Hematopoietic multipotent progenitor cell treated with erythropoietin and hydrocortisone succinate and interleukin-3 and kit ligand, for 4 days (in vitro differentiated cells): ENCODE measurements at regions not wholly inside any gene's neighbourhood (a gene's known extent, or its start where the extent isn't known, plus 50 kb on each side); places are given as distances from the start of the nearest gene placed in this dataset.
"Not testable (repeated sequence)": the region's sequence is repeated elsewhere in the genome, so short reads cannot be mapped to it uniquely, and the experiment has no call there.

Source experiments
- DNase-seq: peaks from one replicate; pipeline ENCODE4 v3.0.0-alpha.2; 2015

DNA sequence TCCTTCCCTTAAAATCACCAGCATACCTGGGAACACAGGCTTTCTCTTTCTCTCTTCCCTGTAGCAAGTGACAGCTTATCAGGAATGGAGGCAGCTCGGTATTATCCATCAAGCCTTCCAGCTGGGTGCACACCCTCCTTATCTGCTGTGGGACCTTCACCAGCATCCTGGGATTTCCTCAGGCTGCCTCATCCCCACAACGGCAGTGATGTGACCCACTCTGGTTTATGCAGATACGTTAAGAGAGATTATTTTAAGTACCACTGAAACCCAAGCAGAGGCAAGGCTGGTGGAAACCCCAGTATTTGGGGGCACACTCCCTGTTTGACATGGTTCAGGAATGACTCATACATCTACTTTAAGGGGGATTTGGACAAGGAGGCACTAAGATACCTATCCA lies 192.1 kb downstream of the TM9SF2 start:
- DNase-seq: no peak

DNA sequence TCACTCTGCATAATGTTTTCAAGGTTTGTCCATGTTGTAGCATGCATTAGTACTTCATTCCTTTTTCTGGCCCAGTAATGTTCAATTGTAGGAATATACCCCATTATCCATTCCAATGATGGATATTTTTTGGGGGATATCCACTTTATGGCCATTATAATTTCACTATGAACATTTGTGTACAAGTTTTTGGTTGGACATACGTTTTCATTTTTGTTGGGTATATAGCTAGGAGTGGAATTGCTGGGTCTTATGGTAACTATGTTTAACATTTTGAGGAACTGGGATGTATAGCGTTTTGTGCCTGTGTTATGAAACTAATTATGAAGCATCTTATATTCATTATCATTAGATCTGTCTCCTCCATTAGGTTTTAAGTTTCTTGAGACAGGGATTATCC lies 191.6 kb downstream of the TM9SF2 start:
- no peak for DNase-seq

DNA sequence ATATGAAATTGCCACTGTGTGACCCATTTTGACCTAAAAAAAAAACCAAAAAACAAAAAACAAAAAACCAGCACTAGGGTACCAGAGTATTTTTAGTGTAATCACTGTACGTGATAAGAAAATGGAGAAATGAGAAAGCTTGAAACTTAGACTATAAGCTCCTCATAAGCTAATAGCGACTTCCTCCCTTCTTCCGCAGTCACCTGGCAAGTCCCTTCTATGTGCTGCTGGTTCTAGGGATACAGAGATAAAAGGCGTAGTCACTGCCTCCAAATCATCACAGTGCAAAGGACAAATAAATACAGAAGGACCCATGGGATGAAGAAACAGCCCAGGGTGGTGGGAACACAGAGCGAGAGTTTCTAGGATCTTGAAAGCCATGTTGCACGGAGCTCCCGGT lies 190.3 kb downstream of the TM9SF2 start:
- DNase-seq: no peak

DNA sequence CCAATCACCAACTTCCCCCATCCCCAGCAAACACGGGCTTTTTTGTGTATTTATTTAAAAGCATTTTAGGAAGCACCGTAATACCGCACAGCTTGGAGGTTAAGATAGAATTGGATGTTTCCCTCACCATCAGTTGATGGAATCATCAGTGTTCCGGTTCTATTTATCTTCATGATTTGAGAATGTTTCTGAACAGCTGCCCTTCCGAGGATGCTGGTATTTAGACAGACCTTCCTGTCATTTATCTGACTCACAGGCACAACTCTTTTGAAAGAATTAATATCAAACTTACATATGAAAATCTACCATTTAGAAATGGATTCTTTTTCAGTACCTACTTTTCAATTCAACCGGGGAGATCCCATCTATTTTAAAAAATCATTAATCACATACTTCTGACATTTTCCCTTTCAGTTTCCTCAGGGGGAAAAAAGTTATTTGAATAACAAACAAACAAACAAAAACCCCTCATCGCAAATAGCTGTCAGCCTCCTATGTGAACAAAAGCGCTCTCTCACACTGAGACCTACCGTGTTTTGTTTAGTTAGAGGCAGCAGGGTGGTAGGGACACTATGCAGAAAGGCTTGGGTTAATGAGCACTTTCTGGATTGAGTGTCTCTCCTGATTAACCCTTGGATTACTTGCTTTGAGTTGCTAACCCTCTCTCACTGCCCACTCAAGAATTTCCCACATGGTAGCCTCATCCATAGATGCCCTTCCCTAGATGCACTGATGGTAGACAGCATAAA lies 189.3 kb downstream of the TM9SF2 start:
- no peak for DNase-seq

DNA sequence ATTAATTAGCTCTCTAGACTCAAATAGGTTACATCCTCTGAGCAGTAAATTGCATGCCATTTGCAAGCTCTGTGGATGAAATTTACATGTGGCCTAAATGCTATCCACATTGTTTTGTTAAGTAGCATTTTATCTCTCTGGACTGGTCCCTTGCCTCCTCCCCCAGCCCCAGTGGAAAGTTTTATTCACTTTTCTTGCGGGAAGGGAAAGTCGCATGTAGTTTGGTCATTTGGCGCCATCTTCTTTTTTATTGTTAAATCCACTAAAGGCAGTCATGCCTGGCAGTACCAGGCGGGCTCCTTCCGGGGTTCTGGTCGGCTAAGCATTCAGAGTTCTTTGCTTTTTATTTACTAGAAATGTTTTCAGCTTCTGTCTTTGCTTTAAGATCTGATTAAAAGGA lies 188.7 kb downstream of the TM9SF2 start:
- no peak for DNase-seq

DNA sequence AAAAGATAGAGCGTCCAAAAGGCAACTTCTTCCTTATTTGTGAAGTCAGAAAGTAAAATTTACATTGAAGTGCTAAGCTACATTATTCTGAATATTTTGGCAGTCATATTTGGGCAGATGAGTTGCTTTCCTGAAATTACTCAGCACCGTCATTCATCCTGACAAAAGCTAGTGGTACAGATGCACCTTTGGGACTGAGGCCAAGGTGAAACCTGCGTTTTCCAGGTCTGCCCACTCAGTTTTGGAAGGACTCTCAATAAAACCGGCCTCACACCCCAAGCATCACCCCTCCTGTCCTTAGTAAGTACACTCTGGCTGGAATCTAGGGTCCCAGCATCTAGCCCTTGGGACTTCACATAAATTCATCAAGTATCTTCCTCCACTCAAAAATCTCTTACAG lies 187.5 kb downstream of the TM9SF2 start:
- no peak for DNase-seq

DNA sequence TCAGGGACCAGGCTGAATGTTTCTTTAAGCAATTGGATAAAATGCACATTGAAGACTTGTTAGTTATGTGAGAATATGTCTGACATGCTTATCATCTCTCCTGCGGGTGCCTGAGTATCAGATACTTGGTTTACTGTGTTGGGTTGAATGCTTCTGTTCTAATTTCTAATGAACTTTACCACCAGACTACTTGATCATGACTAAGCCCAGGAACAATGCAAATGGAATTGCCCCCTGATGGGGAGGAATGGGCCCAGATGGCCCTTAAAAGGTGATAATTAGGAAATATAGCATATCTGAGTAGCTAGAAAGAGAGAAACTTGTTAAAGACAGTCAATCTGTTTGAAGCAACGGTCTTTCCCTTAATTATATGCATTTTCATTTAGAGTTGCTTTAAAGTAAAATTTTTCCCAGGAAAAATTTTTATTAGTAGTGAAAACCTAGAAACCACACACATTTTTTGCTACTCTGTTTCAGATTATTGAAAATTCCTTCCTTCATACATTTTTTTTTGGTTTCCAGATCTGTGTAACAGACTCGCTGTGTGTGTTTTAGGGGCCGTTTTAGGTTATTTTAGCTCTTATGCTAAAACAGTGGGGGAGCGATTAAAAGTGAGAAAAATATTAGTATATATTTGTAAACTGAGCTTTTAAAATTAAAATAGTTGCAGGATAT lies 186.6 kb downstream of the TM9SF2 start:
- DNase-seq: no peak

DNA sequence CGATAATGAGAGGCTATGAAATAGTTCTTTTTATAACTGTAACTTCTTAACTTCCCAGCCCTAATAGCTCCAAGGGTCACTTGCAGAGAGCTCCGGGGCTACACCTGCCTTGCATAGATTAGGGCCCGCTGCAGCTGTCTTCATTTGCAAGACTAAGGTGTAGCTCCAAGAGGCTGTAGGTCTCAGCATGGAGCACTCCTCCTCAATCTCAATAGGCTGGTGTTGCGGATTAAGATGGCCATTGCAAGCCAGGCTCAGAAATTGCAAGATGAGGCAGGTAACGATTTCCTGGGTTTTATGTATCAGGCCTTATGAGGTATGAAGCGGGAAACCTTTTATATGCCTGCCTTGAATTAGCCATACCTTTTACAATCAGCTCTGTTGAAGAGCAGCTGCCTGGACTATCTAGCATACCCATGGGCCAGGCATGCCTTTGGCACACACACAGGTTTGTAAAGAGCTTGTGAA lies 185.7 kb downstream of the TM9SF2 start:
- no peak for DNase-seq

DNA sequence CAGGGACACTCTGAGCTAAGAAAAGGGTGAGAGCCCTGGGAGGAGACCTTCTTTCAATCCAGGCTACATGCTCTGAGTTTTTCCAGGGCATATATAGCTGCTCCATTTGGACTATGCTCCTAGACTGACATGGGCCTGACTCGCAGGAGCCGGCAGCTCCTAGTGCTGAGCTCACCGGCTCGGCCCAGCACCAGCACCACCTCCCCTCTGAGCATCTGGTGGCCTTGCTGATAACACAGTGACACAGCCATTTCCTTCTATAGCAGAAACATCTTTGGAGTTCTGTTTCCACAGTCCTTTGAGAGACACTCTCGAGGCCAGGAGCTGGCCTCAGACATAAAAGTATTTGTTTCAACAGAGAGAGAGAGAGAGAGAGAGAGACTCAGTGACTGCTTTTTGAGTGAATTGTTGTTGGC lies 184.9 kb downstream of the TM9SF2 start:
- peak; percentile 72 for DNase-seq

DNA sequence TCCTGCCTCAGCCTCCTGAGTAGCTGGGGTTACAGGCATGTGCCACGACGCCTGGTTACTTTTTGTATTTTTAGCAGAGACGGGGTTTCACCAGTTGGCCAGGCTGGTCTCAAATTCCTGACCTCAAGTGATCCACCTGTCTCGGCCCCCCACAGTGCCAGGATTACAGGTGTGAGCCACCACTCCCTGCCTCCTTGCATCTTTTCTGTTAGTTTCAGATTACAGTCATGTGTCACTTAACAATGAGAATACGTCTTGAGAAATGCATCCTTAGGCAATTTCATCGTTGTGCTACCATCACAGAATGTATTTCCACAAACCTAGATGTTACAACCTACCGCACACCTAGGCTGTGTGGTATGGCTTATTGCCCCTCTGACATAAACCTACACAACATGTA lies 180.4 kb downstream of the TM9SF2 start:
- no peak for DNase-seq

DNA sequence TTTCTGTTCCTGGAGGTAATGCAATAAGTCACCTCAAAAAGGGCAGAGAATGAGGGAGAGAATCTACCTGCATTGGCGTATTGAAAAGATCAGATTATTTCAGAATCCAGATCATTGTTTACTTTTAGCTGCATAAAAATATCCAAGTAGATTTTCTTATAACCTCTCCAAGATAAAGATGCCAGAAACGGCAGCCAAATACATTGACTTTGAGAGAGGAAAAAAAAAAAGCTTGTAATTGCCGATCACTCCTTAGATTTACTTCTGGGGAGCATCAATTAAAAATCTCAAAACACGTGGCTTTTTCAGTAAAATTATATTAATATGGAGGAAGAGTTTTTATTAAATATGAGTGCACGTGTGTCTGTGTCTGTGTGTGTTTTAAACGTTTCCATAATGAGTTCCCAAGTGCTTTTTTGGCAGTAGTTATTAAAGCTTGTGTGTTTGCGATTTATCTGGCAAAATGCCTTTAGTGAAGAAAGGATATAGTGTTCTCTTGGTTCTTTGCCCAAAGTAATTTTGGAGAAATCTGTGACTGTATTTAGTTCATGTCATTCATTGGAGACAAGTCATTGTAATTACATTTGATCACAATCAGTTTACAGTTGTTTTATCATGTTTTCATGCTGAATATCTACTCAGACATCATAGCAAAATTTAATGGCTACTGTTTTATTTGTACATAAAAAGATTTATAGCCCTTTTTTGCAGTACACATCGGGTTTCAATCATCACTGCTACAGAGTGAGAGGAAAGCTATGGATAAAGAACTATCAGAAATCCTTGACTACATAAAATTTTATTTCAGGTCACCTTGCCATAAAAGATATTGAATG lies 176.1 kb downstream of the TM9SF2 start:
- no peak for DNase-seq

DNA sequence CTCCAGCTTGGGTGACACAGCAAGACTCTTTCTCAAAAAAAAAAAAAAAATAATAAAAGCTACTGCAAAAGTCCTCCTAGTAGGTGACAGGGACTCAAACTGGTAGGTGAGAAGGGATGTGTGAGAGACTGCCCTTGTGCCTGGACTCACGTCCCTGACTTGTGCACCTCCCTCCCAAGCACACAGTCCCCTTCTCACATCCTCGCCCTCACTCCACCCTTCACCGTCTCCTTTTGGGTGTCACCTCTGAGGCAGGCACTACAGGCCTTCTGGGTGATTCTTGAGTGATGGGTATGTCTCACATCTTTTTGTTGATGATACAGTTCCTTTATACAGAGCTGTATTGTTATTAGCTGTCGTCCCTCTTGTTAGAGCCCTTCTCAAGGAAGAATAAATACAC lies 170.5 kb downstream of the TM9SF2 start:
- DNase-seq: no peak

DNA sequence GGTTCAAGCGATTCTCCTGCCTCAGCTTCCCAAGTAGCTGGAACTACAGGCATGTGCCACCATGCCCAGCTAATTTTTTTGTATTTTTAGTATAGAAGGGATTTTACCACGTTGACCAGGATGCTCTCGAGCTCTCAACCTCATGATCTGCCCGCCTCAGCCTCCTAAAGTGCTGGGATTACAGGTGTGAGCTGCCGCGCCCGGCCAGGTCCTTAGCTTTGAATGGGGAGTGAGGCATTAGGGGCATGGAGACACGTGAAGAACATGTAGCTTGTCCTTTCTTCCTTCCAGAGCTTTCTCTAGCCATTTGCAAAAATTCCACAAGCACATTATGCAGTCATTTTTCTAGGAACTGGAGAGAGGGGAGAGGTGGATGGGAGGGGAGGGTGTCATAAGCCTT lies 167.8 kb downstream of the TM9SF2 start:
- DNase-seq: not testable (repeated sequence)

DNA sequence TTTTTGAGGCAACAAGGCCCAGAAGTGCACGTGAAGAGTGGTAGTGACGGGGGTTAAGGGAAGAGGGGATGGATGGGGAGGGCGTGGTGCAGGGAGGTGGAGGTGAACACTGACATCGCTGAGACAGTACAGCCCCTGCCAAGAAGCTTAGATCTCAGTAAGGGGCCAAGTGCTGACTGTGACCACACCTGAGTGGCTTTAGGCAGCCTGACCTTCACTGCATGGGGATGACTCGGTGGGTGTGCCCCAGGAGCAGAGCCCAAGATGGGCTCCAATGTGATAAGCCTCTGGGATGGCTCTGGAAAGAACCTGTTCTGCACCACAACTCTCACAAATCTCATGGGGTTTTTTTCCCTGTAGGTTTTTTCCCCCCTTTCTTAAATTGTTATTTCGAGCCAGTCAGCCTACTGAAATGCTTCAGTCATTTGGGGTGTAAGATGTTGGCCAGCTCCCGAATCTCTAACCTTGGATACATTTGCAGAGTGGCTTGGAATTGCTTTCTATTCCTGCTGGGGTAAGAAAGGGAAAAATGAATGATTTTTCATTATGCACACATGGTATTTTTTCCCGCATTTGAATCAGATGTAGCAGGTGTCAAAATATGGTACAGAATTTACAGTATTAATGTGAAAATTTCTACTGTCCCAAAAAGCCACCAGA lies 165.0 kb downstream of the TM9SF2 start:
- DNase-seq: no peak

DNA sequence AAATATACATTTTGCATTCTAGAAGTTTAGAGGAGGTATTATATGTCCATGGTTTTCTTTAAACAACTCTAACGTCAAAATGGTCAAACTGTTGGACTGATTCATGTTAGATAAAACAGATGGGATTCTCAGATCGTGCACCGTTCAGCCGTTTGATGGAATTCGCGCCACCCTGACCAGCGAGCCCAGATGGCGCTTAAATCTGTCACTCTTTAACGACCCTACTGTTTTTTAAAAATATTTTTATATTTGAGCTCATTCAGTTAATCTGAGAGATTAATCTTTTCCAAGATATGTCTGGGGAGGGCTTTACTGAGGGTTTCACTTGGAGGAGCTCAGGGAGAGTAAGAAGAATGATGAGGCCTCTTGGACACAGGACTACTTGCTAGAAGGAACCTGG lies 164.4 kb downstream of the TM9SF2 start:
- DNase-seq: no peak

DNA sequence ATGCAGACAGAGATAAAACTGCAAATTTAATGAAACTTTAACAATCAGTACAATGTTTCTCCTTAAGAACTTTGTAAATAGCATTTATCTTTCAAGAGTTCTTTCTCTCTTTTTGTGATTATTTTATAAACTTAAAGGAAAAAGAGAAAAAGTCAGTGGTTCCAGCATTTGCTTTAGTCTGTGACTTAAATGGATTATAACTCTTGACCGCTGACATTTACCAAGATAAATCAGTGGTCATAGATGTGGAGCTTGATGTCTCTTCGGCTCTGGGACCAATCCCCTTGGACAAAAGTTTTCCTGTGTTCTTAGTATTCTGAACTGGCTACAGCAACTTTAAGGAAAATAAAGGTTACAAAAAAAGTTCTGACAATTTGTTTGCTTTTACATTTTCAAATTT lies 162.6 kb downstream of the TM9SF2 start:
- no peak for DNase-seq

DNA sequence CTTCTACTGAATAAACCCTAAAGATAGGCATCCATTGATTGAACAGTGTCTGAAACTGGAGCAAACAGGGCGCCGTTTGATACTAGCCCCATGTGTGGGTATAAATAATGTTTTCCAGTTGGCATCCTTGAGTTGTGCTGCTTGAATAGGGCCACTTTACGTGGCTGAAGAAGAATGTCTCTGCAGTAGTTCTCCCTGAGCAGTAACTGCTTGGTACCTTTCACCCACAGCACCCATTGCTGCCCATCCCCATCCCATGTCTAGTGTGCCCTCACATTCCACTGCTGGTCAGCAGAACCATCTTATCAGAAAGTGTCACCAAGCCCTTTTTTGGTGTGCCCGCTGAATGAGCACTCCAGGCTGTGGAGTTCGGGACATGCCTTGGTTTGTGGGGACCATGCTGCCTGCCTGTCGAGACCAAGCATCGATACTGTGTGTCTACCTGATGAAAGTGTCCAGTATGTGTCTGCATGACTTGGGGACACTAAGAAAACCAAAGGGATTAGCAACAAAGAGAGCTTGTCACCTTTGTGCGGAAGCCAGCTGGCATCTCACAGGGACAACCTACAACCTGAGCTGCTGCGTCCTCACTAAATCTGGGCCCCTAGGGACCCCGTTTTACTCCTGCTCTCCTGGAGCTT lies 162.0 kb downstream of the TM9SF2 start:
- DNase-seq: no peak

DNA sequence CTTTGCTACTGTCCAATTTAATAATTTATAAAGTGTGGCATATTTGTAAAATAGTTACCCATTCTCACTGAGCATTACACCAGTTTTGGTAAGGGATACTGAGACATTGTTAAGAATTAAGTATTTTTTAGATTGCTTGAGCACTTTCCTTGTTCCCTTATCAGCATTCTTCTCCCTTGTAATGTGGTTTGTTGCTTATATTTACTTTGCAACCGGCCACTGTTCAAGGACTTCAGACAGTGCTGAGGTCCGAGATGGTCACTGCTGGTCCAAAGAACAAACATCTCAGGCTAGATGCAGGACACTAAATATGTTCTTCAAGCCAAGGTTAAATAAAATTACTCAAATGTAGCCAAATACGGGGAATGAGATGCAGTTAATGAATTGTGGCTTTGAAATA lies 161.4 kb downstream of the TM9SF2 start:
- no peak for DNase-seq

DNA sequence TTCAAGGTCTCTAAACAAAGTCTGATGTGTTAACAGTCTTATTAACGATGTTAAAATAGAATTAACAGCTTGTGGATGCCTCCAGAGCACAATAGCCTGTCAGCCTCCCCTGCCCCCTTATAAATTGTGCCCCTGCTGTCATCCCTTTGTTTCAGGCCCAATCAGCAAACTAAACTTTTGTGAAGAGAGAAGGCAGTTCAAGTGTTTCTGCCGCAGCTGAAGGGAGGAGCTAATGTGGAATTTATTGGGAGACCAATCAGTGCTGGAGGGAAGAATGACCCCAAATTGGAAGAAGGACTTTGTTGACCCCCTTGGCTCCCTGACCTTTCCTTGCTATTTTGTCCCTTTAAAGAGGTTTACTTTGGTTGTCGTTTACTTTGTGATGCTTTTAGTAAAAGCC lies 160.5 kb downstream of the TM9SF2 start:
- no peak for DNase-seq

DNA sequence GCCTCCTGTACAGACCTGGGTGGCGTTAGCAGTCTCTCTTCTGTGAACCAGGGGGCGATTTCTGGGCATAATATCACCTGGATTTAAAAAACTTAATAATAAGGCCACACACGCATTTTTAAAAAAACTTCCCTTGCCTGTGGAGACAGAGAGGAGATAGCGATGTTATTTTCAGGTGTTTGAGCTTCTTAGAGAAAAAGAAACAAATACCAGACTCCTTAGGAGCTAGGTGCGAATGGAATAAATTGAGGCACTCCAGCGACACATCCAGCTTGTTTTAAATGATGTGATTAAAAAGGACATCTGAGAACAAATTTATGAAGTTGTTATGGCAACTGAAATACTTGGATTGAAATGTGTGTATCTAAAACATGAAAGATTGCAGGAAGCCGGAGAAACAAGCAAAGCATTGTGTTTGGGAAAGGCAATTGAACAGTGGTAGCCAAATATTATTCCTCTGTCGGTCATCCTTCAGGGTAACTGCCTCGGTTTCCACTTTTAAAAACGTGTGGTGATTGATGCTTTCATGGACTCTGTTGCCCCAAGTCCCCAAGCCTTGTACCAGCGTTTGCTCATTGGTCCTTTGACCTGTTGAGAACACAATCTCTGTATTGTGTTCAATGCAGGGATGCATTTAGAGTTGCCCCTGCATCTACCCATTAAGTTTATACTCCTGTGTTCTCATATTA lies 158.7 kb downstream of the TM9SF2 start:
- no peak for DNase-seq

DNA sequence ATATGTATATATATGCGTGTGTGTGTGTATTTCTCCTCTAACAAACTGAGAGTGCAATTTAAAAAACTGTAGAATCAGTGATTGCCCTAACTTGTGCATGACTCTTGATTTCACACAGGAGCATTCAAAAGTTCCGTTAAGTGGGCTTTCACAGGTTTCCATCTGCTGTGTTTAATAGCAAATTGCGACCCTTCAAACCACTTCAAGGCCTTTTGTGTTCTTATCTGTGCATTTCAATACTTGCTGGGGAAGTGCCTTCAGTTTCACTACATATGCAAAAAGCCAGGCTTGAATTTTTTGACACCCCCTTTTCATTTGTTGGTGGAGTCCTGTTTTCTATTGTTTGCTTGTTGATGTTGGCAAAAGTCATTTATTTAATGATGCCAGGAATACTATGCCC lies 158.0 kb downstream of the TM9SF2 start:
- no peak for DNase-seq
